Panc1 (cell line): ENCODE measurements at regions not wholly inside any gene's neighbourhood (a gene's known extent, or its start where the extent isn't known, plus 50 kb on each side); places are given as distances from the start of the nearest gene placed in this dataset.

Experiments
- CTCF ChIP-seq: fragments of 450-650 bp; IDR thresholded peaks from 2 replicates; pipeline ENCODE4 v1.5.1; 2017; ENCODE audit warnings: mild to moderate bottlenecking
- REST ChIP-seq, 2 experiments: IDR thresholded peaks; 2 replicates each; pipeline ENCODE4 v1.6.1; 2011 to 2012; ENCODE audit warnings: low read depth in 2 of 2, control low read depth in 1 of 2, low read length in 1 of 2, mild to moderate bottlenecking in 1 of 2, moderate library complexity in 1 of 2; ENCODE audit not compliant: insufficient read depth in 1 of 2
- SIN3A ChIP-seq: IDR thresholded peaks from 2 replicates; pipeline ENCODE4 v1.6.1; 2012; ENCODE audit warnings: low read depth, mild to moderate bottlenecking, low read length, moderate library complexity, borderline replicate concordance; ENCODE audit not compliant: insufficient read depth

GRCh38 chr14:97027256-97027999 is 230.2 kb downstream of the VRK1 start:
- no peak for TF ChIP-seq CTCF
- TF ChIP-seq SIN3A = no peak
- no peak for TF ChIP-seq REST (IDR thresholded peaks at IDR 0.05; ENCODE audit: insufficient read depth in 1 of 2, low read depth in 2 of 2, low read length in 1 of 2)
